HEK293 (cell line): ENCODE measurements at regions not wholly inside any gene's neighbourhood (a gene's known extent, or its start where the extent isn't known, plus 50 kb on each side); places are given as distances from the start of the nearest gene placed in this dataset.

Experiments
- CTCF ChIA-PET: fragments of 350-600 bp; formaldehyde crosslinking; extraction: SDS; loops from one replicate; lab custom pipeline; 2021; ENCODE audit warnings: antibody characterized with exemption; lab: Yijun Ruan, JAX
- POLR2A ChIA-PET: fragments of 300-600 bp; formaldehyde crosslinking; extraction: SDS; loops from one replicate; lab custom pipeline; 2020; ENCODE audit warnings: antibody characterized with exemption, inconsistent platforms; lab: Yijun Ruan, JAX
- H3K27ac ChIP-seq: fragments of 200-500 bp; sonication (Bioruptor generic); 2 replicates; pipeline ENCODE4 v1.5.1; 2014; ENCODE audit warnings: low read depth, low read length, control low read depth, inconsistent platforms; ENCODE audit errors: extremely low read depth
- H3K36me3 ChIP-seq, 2 experiments: fragments of 200-500 bp in 1 of 2; sonication (Bioruptor generic) in 1 of 2; 1 replicate in 1 of 2; 2 replicates in 1 of 2; pipeline ENCODE4 v1.5.1; 2014 to 2017; ENCODE audit warnings: inconsistent platforms in 2 of 2, low read length in 2 of 2; ENCODE audit not compliant: control insufficient read depth in 2 of 2, insufficient read depth in 1 of 2
- H3K4me1 ChIP-seq: fragments of 200-500 bp; sonication (Bioruptor generic); 2 replicates; pipeline ENCODE4 v1.5.1; 2014; ENCODE audit warnings: mild to moderate bottlenecking, low read length, inconsistent platforms; ENCODE audit not compliant: control insufficient read depth, insufficient read depth
- H3K4me3 ChIP-seq: 2 replicates; pipeline ENCODE4 v1.5.1; 2011; ENCODE audit warnings: low read depth, mild to moderate bottlenecking, control low read depth, low read length, moderate library complexity
- H3K9me3 ChIP-seq: fragments of 200-500 bp; sonication (Bioruptor generic); 2 replicates; pipeline ENCODE4 v1.5.1; 2014; ENCODE audit warnings: low read depth, low read length, inconsistent platforms; ENCODE audit not compliant: control insufficient read depth, insufficient read depth
- KLF10 ChIP-seq: fragments of 450-650 bp; IDR thresholded peaks from 2 replicates; pipeline ENCODE4 v1.5.1; 2018; ENCODE audit warnings: missing biosample characterization, mild to moderate bottlenecking, missing genetic modification characterization
- YY2 ChIP-seq: fragments of 450-650 bp; formaldehyde crosslinking; IDR thresholded peaks from 2 replicates; pipeline ENCODE4 v1.5.1; 2016; ENCODE audit warnings: missing biosample characterization, missing genetic modification characterization
- ZFP69B ChIP-seq: fragments of 450-650 bp; formaldehyde crosslinking; IDR thresholded peaks from 2 replicates; pipeline ENCODE4 v1.5.1; 2016; ENCODE audit warnings: missing biosample characterization, missing genetic modification characterization
- ZNF155 ChIP-seq: fragments of 450-650 bp; formaldehyde crosslinking; IDR thresholded peaks from 2 replicates; pipeline ENCODE4 v1.5.1; 2016; ENCODE audit warnings: missing biosample characterization, missing genetic modification characterization
- ZNF221 ChIP-seq: fragments of 450-650 bp; formaldehyde crosslinking; IDR thresholded peaks from 2 replicates; pipeline ENCODE4 v1.5.1; 2017; ENCODE audit warnings: missing biosample characterization, missing genetic modification characterization, borderline replicate concordance
- ZNF571 ChIP-seq: fragments of 450-650 bp; formaldehyde crosslinking; IDR thresholded peaks from 2 replicates; pipeline ENCODE4 v1.5.0; 2017; ENCODE audit warnings: missing biosample characterization, missing genetic modification characterization
- ZNF621 ChIP-seq: fragments of 450-650 bp; formaldehyde crosslinking; IDR thresholded peaks from 2 replicates; pipeline ENCODE4 v1.5.1; 2017; ENCODE audit warnings: missing biosample characterization, missing genetic modification characterization
- ZNF776 ChIP-seq: fragments of 450-650 bp; formaldehyde crosslinking; IDR thresholded peaks from 2 replicates; pipeline ENCODE4 v1.5.0; 2017; ENCODE audit warnings: missing biosample characterization, missing genetic modification characterization, borderline replicate concordance
- ZNF777 ChIP-seq: fragments of 450-650 bp; formaldehyde crosslinking; IDR thresholded peaks from 2 replicates; pipeline ENCODE4 v1.5.1; 2017; ENCODE audit warnings: missing biosample characterization, missing genetic modification characterization, borderline replicate concordance
- ZNF785 ChIP-seq: fragments of 450-650 bp; formaldehyde crosslinking; IDR thresholded peaks from 2 replicates; pipeline ENCODE4 v1.5.1; 2016; ENCODE audit warnings: missing biosample characterization, missing genetic modification characterization
- ZNF837 ChIP-seq: fragments of 450-650 bp; formaldehyde crosslinking; IDR thresholded peaks from 2 replicates; pipeline ENCODE4 v1.5.1; 2016; ENCODE audit warnings: missing biosample characterization, missing genetic modification characterization
- TF ChIP-seq, protein P1 (sequence below): fragments of 450-650 bp; formaldehyde crosslinking; conservative IDR thresholded peaks from 2 replicates; pipeline ENCODE4 v1.5.1; 2016; ENCODE audit warnings: low read depth, missing biosample characterization, missing genetic modification characterization
- TF ChIP-seq, protein P2 (sequence below): fragments of 450-650 bp; formaldehyde crosslinking; IDR thresholded peaks from 2 replicates; pipeline ENCODE4 v1.5.1; 2016; ENCODE audit warnings: missing biosample characterization, missing genetic modification characterization
- TF ChIP-seq, protein P3 (sequence below): fragments of 450-650 bp; formaldehyde crosslinking; IDR thresholded peaks from 2 replicates; pipeline ENCODE4 v1.5.1; 2017; ENCODE audit warnings: missing biosample characterization, missing genetic modification characterization

DNA sequence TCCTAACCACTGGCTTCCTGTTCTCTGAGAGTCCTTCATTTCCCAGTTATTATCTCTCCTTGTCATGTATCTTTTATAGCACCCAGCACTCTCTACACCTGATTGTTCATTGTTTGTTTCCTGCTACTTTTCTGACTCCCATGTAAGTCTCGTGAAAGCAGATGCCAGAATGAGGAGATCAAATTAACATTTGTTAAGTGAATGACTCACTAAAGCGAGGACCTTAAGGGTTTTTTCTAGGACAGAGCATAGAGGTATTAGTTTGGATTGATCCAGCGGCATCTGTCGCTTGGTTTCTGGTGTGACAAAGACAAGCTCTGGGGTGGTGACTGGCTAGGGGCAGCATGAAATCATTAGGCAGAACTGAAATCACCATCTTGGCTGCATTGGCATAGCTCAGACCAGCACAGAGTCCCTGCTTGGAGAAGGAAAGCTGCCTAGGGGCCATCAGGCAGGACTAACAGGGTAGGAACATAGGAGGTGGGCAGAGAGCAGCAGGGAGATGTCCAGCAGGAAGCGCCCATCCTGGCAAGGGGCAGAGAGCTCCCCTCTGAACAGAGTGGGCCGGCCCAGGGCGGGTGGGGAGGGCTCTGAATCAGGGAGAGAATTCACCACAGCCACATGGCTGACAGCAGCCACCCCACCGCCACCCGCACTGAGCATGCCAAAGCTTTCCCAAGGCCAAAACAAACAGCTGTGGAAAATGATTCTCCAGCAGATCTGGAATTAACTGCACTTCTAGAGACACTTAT lies 97.1 kb upstream of the CEP85L start (continued):
- TF ChIP-seq, protein P1, sequence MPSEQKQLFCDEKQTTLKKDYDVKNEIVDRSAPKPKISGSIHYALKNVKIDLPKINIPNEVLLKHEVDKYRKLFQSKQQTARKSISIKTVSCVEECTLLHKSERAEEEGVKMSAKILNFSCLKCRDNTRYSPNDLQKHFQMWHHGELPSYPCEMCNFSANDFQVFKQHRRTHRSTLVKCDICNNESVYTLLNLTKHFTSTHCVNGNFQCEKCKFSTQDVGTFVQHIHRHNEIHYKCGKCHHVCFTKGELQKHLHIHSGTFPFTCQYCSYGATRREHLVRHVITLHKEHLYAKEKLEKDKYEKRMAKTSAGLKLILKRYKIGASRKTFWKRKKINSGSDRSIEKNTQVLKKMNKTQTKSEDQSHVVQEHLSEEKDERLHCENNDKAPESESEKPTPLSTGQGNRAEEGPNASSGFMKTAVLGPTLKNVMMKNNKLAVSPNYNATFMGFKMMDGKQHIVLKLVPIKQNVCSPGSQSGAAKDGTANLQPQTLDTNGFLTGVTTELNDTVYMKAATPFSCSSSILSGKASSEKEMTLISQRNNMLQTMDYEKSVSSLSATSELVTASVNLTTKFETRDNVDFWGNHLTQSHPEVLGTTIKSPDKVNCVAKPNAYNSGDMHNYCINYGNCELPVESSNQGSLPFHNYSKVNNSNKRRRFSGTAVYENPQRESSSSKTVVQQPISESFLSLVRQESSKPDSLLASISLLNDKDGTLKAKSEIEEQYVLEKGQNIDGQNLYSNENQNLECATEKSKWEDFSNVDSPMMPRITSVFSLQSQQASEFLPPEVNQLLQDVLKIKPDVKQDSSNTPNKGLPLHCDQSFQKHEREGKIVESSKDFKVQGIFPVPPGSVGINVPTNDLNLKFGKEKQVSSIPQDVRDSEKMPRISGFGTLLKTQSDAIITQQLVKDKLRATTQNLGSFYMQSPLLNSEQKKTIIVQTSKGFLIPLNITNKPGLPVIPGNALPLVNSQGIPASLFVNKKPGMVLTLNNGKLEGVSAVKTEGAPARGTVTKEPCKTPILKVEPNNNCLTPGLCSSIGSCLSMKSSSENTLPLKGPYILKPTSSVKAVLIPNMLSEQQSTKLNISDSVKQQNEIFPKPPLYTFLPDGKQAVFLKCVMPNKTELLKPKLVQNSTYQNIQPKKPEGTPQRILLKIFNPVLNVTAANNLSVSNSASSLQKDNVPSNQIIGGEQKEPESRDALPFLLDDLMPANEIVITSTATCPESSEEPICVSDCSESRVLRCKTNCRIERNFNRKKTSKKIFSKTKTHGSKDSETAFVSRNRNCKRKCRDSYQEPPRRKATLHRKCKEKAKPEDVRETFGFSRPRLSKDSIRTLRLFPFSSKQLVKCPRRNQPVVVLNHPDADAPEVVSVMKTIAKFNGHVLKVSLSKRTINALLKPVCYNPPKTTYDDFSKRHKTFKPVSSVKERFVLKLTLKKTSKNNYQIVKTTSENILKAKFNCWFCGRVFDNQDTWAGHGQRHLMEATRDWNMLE (tag by site-specific recombination): no peak
- TF ChIP-seq KLF10 (tag by site-specific recombination) (no peak), ZNF621 (no peak), ZNF837 (tag by site-specific recombination) (no peak), ZNF155 (tag by site-specific recombination) (no peak), ZFP69B (tag by site-specific recombination) (no peak), ZNF777 (tag by site-specific recombination) (no peak), YY2 (tag by site-specific recombination) (no peak), ZNF785 (tag by site-specific recombination) (no peak), ZNF776 (tag by site-specific recombination) (no peak)
- TF ChIP-seq, protein P2, sequence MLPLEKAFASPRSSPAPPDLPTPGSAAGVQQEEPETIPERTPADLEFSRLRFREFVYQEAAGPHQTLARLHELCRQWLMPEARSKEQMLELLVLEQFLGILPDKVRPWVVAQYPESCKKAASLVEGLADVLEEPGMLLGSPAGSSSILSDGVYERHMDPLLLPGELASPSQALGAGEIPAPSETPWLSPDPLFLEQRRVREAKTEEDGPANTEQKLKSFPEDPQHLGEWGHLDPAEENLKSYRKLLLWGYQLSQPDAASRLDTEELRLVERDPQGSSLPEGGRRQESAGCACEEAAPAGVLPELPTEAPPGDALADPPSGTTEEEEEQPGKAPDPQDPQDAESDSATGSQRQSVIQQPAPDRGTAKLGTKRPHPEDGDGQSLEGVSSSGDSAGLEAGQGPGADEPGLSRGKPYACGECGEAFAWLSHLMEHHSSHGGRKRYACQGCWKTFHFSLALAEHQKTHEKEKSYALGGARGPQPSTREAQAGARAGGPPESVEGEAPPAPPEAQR: no peak
- TF ChIP-seq, protein P3, sequence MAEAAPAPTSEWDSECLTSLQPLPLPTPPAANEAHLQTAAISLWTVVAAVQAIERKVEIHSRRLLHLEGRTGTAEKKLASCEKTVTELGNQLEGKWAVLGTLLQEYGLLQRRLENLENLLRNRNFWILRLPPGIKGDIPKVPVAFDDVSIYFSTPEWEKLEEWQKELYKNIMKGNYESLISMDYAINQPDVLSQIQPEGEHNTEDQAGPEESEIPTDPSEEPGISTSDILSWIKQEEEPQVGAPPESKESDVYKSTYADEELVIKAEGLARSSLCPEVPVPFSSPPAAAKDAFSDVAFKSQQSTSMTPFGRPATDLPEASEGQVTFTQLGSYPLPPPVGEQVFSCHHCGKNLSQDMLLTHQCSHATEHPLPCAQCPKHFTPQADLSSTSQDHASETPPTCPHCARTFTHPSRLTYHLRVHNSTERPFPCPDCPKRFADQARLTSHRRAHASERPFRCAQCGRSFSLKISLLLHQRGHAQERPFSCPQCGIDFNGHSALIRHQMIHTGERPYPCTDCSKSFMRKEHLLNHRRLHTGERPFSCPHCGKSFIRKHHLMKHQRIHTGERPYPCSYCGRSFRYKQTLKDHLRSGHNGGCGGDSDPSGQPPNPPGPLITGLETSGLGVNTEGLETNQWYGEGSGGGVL (tag by site-specific recombination): no peak

DNA sequence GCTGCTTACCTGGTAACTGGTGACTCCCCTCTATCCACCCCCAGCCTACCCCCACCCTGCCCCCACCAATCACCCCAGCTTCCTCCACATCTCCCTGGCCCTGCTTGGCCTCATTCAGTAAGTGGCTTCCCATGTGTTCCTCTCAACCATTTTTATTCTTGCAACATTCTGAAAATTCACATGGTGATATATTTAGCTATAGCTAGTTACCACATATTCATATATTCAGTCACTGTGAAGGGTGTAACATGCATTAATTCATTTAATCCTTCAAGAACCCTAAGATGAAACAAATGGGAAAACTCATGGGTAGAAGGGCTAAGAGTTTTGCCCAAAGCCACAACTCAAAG lies 95.4 kb upstream of the CEP85L start:
- H3K4me3 ChIP-seq: no peak overlapping the region
- no peak overlapping the region for H3K27ac ChIP-seq
- peaks cover 5% of the 10 kb centered on the region; the same call in 1 of the 2 replicates for H3K4me1 ChIP-seq
- H3K9me3 ChIP-seq: no peaks in the 10 kb centered on the region
- TF ChIP-seq ZNF221 (no peak), ZNF571 (tag by site-specific recombination) (no peak)
- TF ChIP-seq, protein P2: no peak
- ChIA-PET POLR2A (interaction anchor here (0.6 kb wide), 1 partner anchor 19 kb away, joined by 6 read pairs; no protein-coding TSS in a partner anchor), CTCF (interaction anchor here (0.6 to 1.4 kb wide), 4 partner anchors 30 to 76 kb away, joined by 3 to 5 read pairs (median 3); no protein-coding TSS in a partner anchor)
- no peaks in the 10 kb centered on the region for H3K36me3 ChIP-seq
